Islet of Langerhans (tissue), 1 donor: ENCODE measurements at regions not wholly inside any gene's neighbourhood (a gene's known extent, or its start where the extent isn't known, plus 50 kb on each side); places are given as distances from the start of the nearest gene placed in this dataset.
"Not testable (repeated sequence)": the region's sequence is repeated elsewhere in the genome, so short reads cannot be mapped to it uniquely, and the experiment has no call there.

Experiments
- FAIRE-seq: peaks from one replicate; lab custom pipeline; 2011; peaks lifted over from hg19 to GRCh38; lab: Jason Lieb, UNC

DNA sequence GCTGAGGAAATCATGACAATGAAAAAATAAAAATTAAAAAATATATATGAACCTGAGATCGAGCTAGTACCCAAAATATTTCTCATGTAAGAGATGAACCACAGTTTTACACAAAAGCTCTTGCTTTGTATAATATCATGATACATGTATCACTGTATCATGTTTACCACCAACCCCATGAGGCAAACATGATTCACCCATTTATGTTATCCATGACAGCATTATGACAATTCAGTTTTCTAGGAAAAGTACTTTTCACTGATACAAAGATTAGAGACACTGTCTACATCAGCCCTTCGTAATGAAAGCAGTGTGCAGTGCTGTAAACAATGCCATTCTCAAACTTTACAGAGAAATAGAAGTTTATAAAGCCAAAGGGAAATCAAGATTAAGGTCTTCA is 852.5 kb upstream of the LRRC4C start:
- FAIRE-seq = no peak

DNA sequence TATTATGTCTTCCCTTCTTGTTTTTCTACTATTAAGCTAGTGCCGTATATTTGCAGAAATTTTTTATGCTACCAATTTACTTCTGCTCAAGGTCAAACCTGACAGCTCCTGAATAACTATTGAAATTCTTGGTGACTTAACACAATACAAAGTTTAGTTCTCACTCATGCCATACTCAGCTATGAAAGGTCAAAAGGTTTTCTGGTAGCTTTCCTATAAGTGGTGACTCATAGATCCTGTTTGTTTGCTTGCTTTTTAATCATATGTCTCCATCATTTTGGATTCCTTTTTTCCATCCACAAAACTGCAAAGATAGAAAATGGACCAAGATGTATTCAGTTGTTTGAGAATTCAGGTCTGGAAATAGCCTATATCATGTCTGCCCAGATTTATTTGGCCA is 855.8 kb upstream of the LRRC4C start:
- no peak for FAIRE-seq

DNA sequence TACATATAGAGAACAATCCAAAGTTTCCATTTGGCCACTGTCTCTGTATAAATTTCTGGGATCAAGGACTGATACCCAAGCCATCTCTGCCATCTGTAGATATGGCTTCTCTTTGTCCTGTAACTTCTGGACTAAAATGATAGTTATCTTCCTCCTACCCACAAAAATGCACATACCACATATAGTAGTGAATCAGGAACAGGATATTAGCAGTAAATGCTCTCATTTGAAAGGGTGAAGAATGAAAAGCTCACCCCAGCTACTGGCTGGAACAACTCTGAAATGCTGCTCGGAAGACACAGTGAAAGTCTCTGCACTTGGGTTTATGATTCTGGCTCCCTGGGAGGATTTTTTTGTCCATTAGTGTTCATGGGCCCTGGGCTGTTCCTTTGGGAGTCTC is 856.4 kb upstream of the LRRC4C start:
- FAIRE-seq = no peak

DNA sequence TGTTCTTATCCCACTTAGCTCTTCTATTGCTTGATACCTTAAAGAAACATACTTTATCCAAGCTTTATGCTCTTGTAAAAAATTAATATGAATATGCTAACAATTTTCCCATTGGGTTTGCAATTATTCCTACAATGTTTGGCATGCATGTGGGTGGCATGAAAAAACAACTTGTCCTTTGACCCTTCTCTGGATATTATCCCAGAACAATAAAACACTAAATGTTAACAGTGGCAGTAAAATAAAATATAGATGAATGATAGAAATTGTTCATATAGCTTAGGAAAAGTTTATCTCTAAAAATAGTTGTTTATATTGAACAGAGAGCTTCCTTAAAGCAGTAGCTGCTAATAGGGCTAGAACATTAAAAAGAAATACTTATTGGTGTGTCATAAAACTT is 860.5 kb upstream of the LRRC4C start:
- no peak for FAIRE-seq

DNA sequence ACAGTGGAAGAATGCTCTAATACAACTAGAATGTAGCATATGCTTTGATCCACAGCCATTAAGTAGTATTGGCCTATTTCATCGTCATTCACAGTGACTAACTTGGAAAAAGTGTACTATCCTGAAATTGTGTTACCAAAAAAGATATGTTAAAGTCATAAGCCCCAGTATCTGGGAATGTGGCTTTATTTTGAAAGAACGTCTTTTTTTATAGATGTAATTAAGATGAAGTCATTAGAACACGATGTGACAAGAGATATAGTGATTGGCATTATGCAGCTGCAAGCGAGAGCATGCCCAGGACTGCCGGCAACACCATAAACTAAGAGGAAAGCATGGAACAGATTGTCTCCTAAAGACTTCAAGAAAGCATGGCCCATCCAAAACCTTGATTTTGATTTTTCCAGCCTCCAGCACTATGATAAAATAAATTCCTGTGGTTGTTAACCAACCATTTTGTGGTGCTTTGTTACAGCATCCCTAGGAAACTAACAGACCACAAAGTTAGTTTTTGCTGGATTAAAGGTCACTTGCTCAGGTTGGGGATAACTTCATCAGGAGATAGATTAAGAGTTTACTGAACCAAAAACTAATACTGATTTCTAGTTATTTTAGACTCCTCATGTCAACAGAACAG is 870.6 kb upstream of the LRRC4C start:
- no peak for FAIRE-seq

DNA sequence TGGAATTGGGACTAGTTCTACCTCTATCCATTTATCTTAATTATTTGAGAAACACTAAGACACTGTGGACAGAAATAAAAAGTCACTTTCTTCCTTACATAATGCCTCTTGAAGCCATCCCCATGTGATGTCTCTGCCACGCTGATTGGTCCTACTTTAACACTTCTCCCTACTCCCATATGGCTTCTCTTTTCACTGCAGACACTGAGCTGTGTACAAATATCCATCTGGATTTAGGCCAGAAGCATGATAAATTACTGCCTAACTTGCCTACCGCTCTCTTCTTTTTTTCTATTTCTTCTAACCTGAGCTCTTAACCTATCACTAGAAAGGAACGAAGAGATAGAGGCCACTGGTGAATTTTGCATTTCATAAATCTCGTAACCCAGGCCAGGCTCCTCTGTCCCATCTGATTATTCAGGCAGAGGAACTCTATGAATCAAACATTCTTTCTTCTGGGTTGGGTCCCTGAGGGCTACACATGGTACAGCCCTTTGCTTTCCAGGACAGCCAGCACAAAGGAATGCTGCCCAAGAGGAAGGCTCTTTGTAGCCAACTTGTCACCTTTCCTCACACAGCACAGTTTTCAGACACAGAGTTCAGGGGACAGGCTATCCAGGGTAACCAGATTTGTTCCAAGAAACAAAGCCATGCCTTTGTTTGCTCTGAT is 878.5 kb upstream of the LRRC4C start:
- no peak for FAIRE-seq

DNA sequence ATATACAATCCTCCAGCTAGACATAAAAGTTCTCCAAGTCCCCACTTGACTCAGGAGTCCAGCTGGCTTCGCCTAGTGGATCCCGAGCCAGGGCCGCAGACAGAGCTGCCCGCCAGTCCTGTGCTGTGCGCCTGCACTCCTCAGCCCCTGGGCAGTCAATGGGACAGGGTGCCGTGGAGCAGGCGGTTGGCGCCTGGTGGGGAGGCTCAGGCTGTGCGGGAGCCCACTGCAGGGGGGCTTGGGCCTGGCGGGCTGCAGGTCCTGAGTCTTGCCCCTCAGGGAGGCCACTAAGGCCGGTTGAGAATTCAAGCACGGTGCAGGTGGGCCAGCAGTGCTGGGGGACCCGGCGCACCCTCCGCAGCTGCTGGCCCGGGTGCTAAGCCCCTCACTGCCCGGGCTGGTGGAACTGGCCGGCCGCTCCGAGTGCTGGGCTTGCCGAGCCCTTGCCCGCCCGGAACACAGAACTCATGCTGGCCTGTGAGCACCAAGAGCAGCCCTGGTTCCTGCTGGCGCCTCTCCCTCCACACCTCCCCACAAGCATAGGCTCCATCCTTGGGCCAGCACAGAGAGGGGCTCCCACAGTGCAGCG is 884.8 kb upstream of the LRRC4C start:
- no peak for FAIRE-seq

DNA sequence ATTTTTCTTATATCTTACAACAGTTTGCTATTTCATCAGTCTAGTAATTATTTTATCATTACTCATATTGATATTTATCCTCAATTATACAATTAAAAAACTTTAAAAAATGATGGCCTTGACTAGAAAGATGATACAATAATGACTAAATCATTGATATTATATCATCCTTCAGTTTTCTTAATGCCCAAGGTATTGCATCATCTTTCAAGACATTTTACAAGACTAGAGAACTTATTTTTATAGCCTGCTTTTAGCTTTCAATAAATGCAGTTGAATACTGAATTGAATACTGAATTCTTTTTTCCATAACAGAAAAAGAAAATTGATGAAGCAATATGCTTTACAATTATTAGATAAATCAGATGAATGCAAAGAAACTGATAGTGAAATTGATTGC is 886.5 kb upstream of the LRRC4C start:
- no peak for FAIRE-seq

DNA sequence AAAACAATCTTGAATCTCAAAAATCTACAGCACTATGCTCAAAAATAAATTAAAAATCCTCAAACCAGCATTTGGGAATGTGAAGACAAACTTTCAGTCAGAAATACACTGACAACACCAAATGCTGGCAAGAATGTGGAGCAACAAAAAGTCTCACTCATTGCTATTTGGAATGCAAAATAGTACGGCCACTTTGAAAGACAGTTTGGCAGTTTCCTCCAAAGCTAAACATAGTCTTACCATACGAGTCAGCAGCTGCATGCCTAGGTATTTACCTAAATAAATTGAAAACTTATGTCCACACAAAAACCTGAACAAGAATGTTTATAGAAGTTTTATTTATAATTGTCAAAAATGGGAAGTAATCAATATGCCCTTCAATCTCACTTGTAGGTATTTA is 904.2 kb upstream of the LRRC4C start:
- FAIRE-seq = no peak

DNA sequence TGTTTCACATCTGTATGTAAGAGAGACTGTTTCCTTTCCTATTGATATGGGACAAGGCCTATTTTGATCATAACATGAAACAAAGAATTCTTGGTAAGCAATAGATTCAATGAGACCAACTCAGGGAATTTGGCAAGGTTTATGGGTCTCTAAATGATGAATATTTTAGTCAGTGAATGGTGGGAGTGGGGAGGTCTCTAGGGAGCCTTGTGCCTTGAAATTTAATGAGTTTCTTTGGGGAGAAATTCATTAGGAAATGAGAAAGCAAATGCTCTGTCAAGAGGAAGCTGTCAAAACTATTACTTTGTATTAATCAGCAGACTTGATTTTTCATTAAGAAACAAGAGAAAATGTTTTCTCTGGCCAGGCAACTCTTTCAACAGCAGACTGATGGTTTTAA is 921.7 kb upstream of the API5 start:
- no peak for FAIRE-seq

DNA sequence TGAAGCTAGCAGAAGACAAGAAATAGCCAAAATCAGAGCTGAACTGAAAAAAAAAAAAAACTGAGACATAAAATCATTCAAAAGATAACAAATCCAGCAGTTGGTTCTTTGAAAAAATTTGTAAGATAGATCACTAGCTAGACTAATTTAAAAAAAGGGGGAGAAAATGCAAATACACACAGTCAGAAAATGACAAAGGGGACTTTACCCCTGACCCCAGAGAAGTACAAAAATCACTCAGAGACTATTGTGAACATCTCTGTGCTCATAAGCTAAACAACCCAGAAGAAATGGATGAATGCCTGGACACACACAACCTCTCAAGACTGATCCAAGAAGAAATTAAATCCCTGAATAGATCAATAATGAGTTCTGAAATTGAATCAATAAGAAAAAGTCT is 914.3 kb upstream of the API5 start:
- no peak for FAIRE-seq

DNA sequence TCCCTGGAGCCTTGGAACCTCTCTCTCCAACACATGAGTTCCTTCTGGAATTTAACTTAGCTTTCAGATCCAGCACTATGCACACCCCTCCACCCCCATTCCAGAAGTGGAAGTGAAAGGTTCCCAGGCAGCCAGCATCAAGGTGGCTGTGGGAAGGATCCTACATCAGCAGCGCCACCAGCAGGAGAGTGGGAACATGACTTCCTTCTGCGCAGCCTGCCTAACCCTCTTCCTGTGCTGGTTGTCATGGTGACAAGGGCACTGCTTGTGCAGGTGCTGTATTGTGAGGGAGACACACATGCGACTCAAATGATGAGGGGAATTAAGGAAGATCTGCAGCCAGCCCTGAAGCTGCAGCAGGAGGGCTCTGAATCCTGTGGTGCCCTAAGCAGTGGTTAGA is 904.5 kb upstream of the API5 start:
- FAIRE-seq = no peak

DNA sequence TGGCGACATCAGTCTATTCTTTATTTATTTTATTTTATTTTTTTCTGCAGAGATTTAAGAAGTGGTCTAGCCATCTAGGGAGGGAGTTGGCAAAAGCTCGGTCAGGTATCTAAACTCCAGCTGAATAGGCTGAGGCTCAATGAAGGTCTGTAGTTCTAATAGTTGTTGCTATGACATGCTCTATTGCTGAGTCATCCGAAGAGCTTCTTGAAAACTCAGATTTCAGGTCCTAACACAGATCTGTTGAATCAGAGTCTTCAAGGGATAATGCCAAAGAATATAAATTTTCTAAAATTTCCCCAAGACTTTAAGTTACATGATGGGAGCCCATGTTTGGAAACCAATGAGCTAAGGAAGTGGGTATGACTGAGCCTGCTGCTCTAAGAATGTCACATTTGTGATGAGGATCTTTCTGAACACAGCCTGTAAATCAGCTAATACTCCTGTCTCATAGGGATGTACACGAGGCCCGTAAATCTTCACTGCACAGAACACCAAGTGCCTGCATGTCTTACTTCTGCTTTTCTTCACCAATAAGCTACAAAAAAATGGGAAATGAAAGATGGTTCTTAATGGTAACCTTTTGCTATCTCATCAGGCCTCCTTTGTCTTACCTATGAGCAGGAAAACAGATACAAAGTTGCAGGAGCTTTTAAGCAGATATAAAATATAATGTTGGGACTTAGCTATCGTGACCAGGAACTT is 901.4 kb upstream of the API5 start:
- FAIRE-seq = no peak

DNA sequence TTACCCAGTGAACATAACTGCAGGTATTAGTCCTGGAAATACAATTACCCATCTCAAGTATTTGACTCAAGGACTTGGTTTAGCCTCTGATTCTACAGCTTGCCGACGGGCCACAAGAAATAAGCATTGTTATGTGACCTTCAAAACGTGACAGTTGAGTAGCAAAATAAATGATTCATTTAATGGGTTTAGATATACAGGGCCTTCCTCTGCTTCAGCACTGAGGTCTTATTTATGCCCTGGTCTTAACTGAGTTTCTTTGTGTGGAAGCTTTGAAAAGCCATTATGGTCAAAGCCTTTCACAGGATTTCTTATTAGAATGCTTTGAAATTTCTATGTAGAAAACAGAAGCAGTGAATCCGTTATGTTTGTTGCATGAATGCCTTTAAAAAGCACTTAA is 899.2 kb upstream of the API5 start:
- no peak for FAIRE-seq

DNA sequence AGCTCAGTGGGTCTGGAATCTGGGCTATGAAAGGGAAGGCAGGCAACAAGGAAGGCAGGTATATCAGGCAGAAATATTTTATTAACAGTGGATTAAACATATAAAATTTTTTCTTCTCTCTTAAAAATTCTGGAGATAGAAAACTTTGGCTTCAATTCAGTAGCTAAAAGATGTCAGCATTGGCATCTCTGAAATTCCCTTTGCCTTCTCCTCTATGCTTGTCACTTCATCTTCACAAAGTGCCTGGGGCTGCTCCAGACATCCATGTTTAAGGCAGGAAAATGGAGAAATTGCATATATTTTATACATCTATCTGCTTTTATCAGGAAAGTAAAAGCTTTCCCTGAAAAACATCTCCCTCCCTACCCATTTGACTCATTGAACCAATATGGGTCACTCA is 894.1 kb upstream of the API5 start:
- FAIRE-seq = no peak

DNA sequence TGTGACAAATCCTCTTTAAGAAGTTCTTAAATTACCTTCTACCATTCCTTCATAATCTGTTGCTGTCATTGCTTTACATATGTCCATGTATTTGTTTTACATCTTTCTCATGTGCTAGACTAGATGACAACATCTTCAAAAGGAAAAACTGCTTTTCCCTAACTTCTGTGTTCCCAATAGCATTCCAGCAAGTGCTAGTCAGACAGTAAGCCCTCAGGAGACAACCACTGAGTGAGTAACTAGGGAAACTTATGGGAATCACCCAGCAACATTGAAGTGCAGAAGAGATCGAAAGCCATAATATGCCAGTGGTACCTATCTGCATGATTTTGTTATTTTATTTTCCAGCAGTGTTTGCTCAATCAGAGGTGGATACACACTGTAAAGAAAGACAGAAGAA is 889.7 kb upstream of the API5 start:
- no peak for FAIRE-seq

DNA sequence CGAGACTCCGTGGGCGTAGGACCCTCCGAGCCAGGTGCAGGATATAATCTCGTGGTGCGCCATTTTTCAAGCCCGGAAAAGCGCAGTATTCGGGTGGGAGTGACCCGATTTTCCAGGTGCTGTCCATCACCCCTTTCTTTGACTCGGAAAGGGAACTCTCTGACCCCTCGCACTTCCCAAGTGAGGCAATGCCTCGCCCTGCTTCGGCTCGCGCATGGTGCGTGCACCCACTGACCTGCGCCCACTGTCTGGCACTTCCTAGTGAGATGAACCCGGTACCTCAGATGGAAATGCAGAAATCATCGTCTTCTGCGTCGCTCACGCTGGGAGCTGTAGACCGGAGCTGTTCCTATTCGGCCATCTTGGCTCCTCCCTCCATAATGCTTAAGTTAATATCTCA is 876.9 kb upstream of the API5 start:
- FAIRE-seq = not testable (repeated sequence)

DNA sequence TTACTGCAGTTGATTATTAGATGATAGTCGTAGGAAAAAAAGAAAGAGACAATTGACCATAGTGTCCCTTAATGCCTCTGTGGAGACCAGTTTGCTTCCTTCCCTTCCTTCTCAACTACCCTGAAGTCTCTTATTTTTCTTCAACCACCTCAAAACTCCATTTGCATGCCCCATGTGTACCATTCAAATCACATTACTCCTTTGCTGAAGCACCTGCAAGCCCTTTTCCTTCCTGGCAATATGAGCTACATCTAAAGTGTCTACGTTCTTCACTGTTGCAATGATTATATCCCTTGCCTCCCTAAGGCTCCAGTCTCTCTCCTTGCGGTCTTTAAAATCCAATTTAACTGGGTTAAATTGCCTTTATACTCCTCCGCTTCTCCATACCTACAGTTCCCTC is 867.4 kb upstream of the API5 start:
- no peak for FAIRE-seq

DNA sequence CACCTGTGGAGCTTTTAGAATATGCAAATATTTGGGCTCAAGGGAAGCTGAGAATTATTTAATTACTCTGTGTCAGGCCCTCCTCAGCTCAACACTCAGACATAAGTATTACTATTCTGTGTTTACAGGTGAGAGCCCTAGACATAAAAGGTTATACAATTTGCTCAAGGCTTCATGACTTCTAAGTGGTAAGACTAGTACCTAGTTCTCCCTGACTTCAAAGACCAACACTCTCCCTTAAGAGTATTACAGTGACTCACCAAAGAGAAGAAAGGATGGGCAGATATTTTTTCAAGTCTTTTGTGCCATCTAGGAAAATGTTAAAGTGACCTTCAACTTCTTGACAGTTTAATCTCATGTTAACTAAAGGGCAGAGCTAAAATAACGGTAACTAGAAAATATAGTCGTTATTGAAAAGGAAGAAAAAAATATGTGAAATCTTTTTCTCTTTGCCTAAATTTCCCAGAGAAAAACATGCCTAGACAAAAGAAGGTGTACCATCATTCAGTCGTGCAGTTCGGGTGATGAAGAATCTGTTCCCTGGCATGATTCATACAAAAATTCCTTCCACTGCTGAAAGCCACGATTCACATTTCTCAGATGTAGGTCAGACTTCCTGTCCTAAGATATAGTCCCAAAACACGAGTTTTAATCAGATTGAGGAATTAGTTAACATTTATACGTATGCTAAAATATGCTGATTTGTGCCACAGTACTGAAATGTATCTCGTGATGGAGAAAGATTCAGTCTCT is 849.1 kb upstream of the API5 start:
- FAIRE-seq = no peak

DNA sequence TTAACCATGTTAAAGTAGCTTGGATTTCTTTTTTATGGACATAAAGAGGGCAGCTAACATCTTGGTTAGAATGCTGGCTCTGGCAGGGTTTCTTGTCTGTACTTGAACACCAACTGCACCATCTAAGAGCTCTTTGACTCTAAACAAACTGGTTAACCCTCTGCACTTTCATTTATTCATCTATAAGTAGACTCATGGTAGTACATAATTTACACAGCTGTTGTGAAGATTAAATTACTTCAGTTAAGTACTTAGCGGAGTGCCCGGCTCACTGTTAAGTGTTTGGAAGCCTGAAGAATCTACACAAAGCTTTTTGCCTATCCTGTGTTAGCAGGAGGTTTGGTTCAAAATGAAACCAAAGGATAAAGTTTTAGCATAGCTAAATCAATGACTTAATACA is 846.2 kb upstream of the API5 start:
- no peak for FAIRE-seq

DNA sequence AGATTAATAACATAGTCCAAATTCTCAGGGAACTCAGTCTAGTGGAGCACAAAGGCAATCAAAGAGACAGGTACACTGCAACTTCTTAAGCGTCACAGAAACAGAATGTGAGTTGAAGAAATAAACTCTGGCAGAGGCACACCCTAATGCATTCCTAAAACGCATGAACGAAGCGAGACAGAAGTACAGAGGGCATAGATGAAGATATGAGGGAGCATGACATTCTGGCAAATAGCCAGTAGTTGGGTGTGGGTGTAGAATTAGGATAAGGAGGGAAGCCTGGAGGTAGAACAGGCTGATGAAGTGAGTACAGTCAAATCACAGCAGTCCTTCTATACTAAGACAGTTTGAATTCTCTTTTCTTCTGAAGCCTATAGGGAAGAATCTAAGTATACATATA is 838.7 kb upstream of the API5 start:
- FAIRE-seq = no peak

DNA sequence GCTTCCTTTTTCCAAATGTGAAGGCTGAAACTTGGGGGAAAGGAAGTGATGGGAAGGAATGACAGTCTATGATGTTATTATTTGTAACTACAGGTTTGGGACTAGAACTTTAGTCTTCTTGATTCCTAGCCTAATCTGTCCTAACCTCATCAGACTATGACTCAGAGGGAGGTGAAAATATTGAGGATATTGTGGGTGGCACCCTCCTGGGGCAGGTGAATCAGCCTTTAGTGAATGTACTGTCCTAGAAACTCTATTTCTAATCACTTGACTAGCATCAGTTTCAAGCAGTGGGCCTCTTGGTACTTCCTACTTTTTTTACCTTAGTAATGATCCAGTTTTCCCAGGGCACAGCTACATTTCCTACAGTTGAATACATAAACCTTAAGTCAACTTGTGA is 829.0 kb upstream of the API5 start:
- FAIRE-seq = no peak

DNA sequence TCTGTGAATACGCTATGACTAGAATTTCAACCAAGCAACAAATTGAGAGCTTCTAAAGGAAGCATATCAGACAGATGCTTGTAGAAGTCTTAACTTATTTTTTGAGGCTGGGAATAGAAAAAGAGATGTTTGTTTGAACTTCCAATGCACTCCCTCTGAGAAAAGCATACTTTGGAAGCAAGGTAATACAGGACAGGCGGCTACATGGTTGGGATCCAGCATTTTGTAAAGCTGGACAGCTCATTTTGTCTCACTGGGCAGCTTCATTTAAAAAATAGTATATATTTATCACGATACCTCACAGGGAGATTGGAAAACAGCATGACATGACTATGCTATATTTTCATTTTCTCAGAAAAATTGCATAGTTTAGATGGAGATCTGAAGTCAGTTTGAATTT is 821.3 kb upstream of the API5 start:
- FAIRE-seq = no peak
